HL-60 (cell line): ENCODE measurements at regions not wholly inside any gene's neighbourhood (a gene's known extent, or its start where the extent isn't known, plus 50 kb on each side); places are given as distances from the start of the nearest gene placed in this dataset.

ENCODE experiments used
- DNase-seq, 2 experiments: peaks; one replicate each; pipeline ENCODE4 v3.0.0-alpha.2; 2010 to 2020; ENCODE audit warnings: low read depth in 1 of 2, low spot score in 1 of 2
- H3K27ac ChIP-seq: fragments of 250-450 bp; sonication (Bioruptor Pico); replicated peaks from 2 replicates; pipeline ENCODE4 v1.5.1; 2020; ENCODE audit warnings: mild to moderate bottlenecking, moderate library complexity
- H3K27me3 ChIP-seq: fragments of 250-450 bp; sonication (Bioruptor Pico); 2 replicates; pipeline ENCODE4 v1.5.1; 2021; ENCODE audit warnings: mild to moderate bottlenecking, moderate library complexity; ENCODE audit not compliant: insufficient read depth, poor library complexity, severe bottlenecking
- H3K4me3 ChIP-seq: replicated peaks from 2 replicates; pipeline ENCODE4 v1.5.1; 2011; ENCODE audit warnings: mild to moderate bottlenecking, control low read depth, low read length; ENCODE audit not compliant: insufficient read depth
- CTCF ChIP-seq: IDR thresholded peaks from one replicate; pipeline ENCODE4 v1.5.1; 2011; ENCODE audit warnings: low read length, control low read depth, inconsistent platforms; ENCODE audit not compliant: insufficient read depth
- GABPA ChIP-seq: IDR thresholded peaks from 2 replicates; pipeline ENCODE4 v1.6.1; 2012; ENCODE audit warnings: low read depth
- POLR2AphosphoS5 ChIP-seq: IDR thresholded peaks from 2 replicates; pipeline ENCODE4 v1.6.1; 2012; ENCODE audit warnings: low read depth
- REST ChIP-seq: IDR thresholded peaks from 2 replicates; pipeline ENCODE4 v1.6.1; 2012; ENCODE audit warnings: low read depth; ENCODE audit not compliant: insufficient replicate concordance
- SPI1 ChIP-seq: IDR thresholded peaks from 2 replicates; pipeline ENCODE4 v1.6.1; 2012; ENCODE audit warnings: low read depth, mild to moderate bottlenecking, borderline replicate concordance

- H3K27me3 ChIP-seq: no peaks in the 10 kb centered on the region
- H3K4me3 ChIP-seq: no peak overlapping the region
- H3K27ac ChIP-seq: no peak overlapping the region
- TF ChIP-seq POLR2AphosphoS5: no peak
- TF ChIP-seq GABPA: no peak
- no peak for TF ChIP-seq CTCF
- no peak for TF ChIP-seq REST
- TF ChIP-seq SPI1: no peak
- DNase-seq: no peak
Observed at GRCh38 chr3:188943591-188943990, 228.2 kb upstream of the TPRG1 start.

GRCh38 chr3:188944108-188944507, 227.7 kb upstream of the TPRG1 start:
- no peak overlapping the region for H3K4me3 ChIP-seq
- TF ChIP-seq GABPA (no peak), CTCF (no peak), REST (no peak), SPI1 (no peak), POLR2AphosphoS5 (no peak)
- H3K27ac ChIP-seq: no peak overlapping the region
- no peaks in the 10 kb centered on the region for H3K27me3 ChIP-seq
- DNase-seq: no peak

GRCh38 chr3:188946351-188947240, 225.2 kb upstream of the TPRG1 start:
- Histone ChIP-seq H3K27me3 (no peaks in the 10 kb centered on the region), H3K4me3 (no peak overlapping the region), H3K27ac (no peak overlapping the region)
- DNase-seq: no peak
- TF ChIP-seq POLR2AphosphoS5 (no peak), CTCF (no peak), REST (no peak), SPI1 (no peak), GABPA (no peak)
